RWPE1 (cell line): ENCODE measurements at regions not wholly inside any gene's neighbourhood (a gene's known extent, or its start where the extent isn't known, plus 50 kb on each side); places are given as distances from the start of the nearest gene placed in this dataset.
A peak's percentile ranks its signal among the peaks of the same experiment; 100 is the strongest.
"Not testable (repeated sequence)": the region's sequence is repeated elsewhere in the genome, so short reads cannot be mapped to it uniquely, and the experiment has no call there.

Source experiments
- CTCF ChIA-PET: fragments of 350-600 bp; sonication (Branson Sonifier 250); formaldehyde crosslinking; extraction: SDS; loops from one replicate; lab custom pipeline; 2021; lab: Yijun Ruan, JAX
- POLR2A ChIA-PET: fragments of 400-600 bp; formaldehyde crosslinking; extraction: SDS; loops from one replicate; lab custom pipeline; 2020; ENCODE audit warnings: antibody characterized with exemption; ENCODE audit not compliant: low non-redundant PET; lab: Yijun Ruan, JAX
- DNase-seq: peaks from one replicate; pipeline ENCODE4 v3.0.0; 2012; ENCODE audit warnings: low spot score
- H3K27ac ChIP-seq: fragments of 450-650 bp; 2 replicates; pipeline ENCODE4 v1.5.1; 2017
- TF ChIP-seq, protein P1 (sequence below): fragments of 450-650 bp; conservative IDR thresholded peaks from 2 replicates; pipeline ENCODE4 v1.5.1; 2017; ENCODE audit warnings: low read depth, mild to moderate bottlenecking

DNA sequence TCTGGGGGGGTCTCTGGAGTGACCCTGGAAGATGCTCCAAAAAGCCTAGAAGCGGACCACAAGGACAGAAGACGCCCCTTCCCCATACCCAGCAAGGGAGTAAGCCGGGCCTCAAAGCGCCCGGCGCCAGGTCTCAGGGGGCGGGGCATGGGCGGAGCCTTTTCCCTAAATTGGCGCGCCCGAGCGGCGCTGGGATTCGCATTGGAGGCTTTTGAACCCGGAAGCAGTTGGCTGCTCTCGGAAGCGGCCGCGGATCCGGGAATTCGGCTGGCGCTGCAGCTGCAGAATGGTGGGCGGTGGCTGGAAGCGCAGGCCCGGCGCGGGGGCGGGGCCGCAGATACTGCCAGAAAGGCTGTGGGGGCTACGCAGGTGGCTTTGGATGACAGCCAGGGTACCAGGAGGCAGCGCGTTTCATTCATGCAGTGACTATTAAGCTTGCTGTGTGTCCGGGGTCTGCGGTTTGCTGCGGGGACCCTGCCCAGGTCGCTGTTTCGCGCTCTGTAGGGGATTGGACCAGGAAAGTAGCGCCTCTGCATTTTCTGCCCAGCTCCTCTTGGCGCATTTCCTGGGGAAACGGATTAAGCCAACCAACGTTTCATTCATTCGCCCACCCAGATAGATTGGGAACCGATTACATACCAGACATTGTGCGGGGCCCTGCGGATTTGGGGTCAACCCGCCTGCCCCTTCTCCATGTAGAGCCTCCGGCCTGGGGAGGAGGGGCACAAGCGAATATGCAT, 83.0 kb upstream of the FREM1 start:
- DNase-seq: peak; percentile 49
- TF ChIP-seq, protein P1, sequence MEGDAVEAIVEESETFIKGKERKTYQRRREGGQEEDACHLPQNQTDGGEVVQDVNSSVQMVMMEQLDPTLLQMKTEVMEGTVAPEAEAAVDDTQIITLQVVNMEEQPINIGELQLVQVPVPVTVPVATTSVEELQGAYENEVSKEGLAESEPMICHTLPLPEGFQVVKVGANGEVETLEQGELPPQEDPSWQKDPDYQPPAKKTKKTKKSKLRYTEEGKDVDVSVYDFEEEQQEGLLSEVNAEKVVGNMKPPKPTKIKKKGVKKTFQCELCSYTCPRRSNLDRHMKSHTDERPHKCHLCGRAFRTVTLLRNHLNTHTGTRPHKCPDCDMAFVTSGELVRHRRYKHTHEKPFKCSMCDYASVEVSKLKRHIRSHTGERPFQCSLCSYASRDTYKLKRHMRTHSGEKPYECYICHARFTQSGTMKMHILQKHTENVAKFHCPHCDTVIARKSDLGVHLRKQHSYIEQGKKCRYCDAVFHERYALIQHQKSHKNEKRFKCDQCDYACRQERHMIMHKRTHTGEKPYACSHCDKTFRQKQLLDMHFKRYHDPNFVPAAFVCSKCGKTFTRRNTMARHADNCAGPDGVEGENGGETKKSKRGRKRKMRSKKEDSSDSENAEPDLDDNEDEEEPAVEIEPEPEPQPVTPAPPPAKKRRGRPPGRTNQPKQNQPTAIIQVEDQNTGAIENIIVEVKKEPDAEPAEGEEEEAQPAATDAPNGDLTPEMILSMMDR: no peak
- H3K27ac ChIP-seq: no peak overlapping the region
- ChIA-PET CTCF (interaction anchor here (0.7 kb wide), 1 partner anchor 935 kb away, joined by 3 read pairs; no protein-coding TSS in a partner anchor), POLR2A (no interaction called here)

- TF ChIP-seq, protein P1: no peak
These were observed 82.3 kb upstream of the FREM1 start for GRCh38 chr9:14992516-14992915.

GRCh38 chr9:14992081-14992480, 81.9 kb upstream of the FREM1 start:
- TF ChIP-seq, protein P1: no peak
- CTCF ChIA-PET: interaction anchor here (0.7 kb wide), 1 partner anchor 9 kb away, joined by 3 read pairs; no protein-coding TSS in a partner anchor
- DNase-seq: no peak
- H3K27ac ChIP-seq: no peak overlapping the region
- POLR2A ChIA-PET: no interaction called here

More at GRCh38 chr9:14992516-14992915, 82.3 kb upstream of the FREM1 start:
- DNase-seq: no peak
- POLR2A ChIA-PET: no interaction called here
- H3K27ac ChIP-seq: no peak overlapping the region
- CTCF ChIA-PET: interaction anchor here (0.7 kb wide), 1 partner anchor 9 kb away, joined by 3 read pairs; no protein-coding TSS in a partner anchor

DNA sequence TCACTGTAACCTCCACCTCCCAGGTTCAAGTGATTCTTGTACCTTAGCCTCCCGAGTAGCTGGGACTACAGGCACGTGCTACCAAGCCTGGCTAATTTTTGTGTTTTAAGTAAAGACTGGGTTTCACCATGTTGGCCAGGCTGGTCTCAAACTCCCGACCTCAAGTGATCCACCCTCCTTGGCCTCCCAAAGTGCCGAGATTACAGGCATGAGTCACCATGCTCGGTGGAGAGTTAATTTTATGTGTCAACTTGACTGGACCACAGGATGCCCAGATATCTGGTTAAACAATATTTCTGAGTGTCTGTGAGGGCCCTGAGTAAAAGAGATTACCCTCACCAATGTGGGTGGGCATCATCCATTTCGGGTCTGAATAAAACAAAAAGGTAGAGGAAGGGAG, 80.4 kb upstream of the FREM1 start:
- POLR2A ChIA-PET, H3K27ac ChIP-seq, DNase-seq: not testable (repeated sequence)
- CTCF ChIA-PET: interaction anchor here (0.6 to 0.7 kb wide), 2 partner anchors 154 to 198 kb away, joined by 3 read pairs; no protein-coding TSS in a partner anchor

DNA sequence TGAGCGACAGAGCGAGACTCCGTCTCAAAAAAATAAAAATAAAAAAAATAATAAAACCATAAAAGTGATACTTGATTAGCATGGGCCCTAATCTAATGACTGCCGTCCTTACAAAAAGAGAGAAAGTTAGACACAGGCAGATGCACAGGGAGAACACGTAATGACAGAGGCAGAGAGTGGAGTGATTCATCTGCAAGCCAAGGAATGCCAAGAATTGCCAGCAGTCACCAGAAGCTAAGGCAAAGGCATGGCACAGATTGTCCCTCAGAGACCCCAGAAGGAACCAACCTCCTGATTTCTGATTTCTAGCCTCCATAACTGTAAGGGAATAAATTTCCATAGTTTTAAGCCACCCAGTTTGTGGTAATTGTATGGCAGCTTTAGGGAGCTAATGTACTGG, 79.6 kb upstream of the FREM1 start:
- TF ChIP-seq, protein P1: no peak
- CTCF ChIA-PET: interaction anchor here (0.7 kb wide), 1 partner anchor 197 kb away, joined by 3 read pairs; no protein-coding TSS in a partner anchor
- POLR2A ChIA-PET: no interaction called here
- H3K27ac ChIP-seq: no peak overlapping the region
- DNase-seq: no peak

DNA sequence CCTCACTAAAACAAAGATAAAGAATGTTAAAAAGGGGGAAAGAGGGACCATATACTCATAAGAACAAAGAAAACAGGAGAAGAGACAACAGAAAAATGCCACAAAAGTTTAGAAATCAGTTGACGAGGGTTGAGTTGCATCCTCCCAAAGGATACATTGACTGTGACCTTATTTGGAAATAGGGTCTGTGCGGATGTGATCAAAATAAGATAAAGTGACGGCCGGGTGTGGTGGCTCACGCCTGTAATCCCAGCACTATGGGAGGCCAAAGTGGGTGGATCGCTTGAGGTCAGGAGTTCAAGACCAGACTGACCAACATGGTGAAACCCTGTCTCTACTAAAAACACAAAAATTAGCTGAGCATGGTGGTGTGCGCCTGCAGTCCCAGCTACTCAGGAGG, 79.1 kb upstream of the FREM1 start:
- H3K27ac ChIP-seq, DNase-seq, CTCF ChIA-PET, POLR2A ChIA-PET: not testable (repeated sequence)

GRCh38 chr9:14987858-14988257, 77.6 kb upstream of the FREM1 start:
- TF ChIP-seq, protein P1: no peak
- ChIA-PET POLR2A (no interaction called here), CTCF (no interaction called here)
- no peak overlapping the region for H3K27ac ChIP-seq
- no peak for DNase-seq
